ENCODE measurements at regions not wholly inside any gene's neighbourhood (a gene's known extent, or its start where the extent isn't known, plus 50 kb on each side); places are given as distances from the start of the nearest gene placed in this dataset.

DNA sequence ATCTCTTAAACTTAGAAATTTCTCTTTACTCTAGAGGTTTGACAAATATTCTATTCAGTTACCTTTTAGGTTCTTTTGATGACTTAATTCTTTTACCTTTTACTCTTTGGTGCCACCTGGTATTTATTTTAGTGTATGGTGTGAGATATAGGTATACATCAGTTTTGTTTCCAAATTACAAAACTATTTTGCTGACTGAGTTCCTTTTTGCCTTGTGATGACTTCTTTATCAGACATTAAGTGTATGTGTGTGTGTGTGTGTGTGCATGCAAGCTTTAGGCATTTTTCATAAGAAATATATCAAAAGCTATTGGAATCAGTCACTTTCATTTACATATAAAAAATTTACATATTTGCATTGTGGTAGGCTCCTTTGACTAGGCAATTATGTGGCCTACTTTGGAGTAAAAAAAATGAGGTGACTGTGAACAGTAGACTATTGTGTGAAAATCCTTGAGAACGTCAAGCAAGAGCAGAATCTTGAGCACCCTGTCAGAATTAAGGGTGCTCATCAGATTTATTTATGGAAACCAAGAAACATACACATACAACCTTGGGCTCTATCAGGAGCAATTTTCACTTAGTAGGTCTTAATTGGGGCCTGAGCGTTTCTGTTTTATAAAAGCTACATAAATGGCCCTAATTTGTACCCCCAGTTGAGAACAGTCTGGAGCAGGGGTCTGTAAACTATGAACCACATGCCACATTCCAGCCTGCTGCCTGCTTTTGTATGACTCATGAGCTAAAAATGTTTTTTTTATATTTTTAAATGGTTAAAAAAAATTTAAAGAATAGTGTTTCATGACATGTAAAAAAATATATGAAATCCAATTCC lies 415.9 kb downstream of the SLC4A3 start:
- H3K36me3 ChIP-seq: no peaks in the 10 kb centered on the region
- TF ChIP-seq, protein P1, sequence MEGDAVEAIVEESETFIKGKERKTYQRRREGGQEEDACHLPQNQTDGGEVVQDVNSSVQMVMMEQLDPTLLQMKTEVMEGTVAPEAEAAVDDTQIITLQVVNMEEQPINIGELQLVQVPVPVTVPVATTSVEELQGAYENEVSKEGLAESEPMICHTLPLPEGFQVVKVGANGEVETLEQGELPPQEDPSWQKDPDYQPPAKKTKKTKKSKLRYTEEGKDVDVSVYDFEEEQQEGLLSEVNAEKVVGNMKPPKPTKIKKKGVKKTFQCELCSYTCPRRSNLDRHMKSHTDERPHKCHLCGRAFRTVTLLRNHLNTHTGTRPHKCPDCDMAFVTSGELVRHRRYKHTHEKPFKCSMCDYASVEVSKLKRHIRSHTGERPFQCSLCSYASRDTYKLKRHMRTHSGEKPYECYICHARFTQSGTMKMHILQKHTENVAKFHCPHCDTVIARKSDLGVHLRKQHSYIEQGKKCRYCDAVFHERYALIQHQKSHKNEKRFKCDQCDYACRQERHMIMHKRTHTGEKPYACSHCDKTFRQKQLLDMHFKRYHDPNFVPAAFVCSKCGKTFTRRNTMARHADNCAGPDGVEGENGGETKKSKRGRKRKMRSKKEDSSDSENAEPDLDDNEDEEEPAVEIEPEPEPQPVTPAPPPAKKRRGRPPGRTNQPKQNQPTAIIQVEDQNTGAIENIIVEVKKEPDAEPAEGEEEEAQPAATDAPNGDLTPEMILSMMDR (IDR thresholded peaks at IDR 0.05): no peak
- TF ChIP-seq POLR2A (IDR thresholded peaks at IDR 0.05): no peak
- no peak overlapping the region for H3K27ac ChIP-seq
- H3K27me3 ChIP-seq: peaks cover 0 to 6% (median 0%) of the 10 kb centered on the region in 4 donors
- 50 to 73% methylated on average over 2 of the region's 2 CpGs for WGBS, 2 donors
- H3K4me1 ChIP-seq: no peaks in the 10 kb centered on the region
- intact Hi-C loops (cut with DNase I): no loop called here
- H3K4me3 ChIP-seq: no peak overlapping the region
- no peaks in the 10 kb centered on the region for H3K9me3 ChIP-seq
- no peak for DNase-seq

DNA sequence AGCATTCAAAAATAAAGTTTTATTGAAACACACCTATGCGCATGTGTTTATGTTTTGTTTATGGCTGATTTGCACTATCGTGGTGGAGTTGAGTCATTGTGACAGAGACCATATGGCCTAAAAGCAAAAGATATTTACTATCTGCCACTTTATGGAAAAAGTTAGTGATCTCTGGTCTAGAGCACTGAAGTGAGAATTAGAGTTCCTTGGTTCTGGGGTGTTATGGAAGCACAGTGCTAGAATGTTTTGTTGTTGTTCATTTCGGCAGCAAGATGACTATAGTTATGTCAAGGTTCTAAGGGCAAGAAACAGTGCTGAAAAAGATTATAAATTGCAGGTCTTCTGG lies 416.5 kb downstream of the SLC4A3 start:
- Histone ChIP-seq H3K36me3 (no peaks in the 10 kb centered on the region), H3K27me3 (peaks cover 0 to 6% (median 0%) of the 10 kb centered on the region in 4 donors), H3K9me3 (no peaks in the 10 kb centered on the region), H3K4me3 (no peak overlapping the region), H3K27ac (no peak overlapping the region), H3K4me1 (no peaks in the 10 kb centered on the region)
- intact Hi-C loops (cut with DNase I): no loop called here
- TF ChIP-seq, protein P1 (IDR thresholded peaks at IDR 0.05): no peak
- no peak for TF ChIP-seq POLR2A (IDR thresholded peaks at IDR 0.05)
- WGBS, 2 donors: 82 to 88% methylated on average over 3 of the region's 3 CpGs
- DNase-seq: no peak

DNA sequence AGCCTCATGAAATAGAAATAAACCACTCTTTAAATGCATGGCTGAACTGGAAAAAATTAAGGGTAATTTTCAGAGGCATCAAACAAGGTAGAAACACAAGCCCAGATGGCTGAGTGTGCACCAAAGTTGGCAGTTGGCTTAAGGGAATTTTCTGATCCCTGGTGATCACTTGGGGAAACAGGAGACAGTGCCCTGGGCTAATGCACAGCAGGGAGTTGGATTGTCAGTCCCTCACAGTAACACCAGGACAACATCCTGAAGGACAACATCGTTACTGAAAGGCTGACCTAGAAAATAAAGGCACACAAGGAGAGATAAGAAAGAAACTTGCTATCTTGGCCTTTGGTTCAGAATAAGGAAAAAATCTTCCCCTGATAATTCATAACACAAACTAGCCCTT lies 417.0 kb downstream of the SLC4A3 start:
- no peak for DNase-seq

DNA sequence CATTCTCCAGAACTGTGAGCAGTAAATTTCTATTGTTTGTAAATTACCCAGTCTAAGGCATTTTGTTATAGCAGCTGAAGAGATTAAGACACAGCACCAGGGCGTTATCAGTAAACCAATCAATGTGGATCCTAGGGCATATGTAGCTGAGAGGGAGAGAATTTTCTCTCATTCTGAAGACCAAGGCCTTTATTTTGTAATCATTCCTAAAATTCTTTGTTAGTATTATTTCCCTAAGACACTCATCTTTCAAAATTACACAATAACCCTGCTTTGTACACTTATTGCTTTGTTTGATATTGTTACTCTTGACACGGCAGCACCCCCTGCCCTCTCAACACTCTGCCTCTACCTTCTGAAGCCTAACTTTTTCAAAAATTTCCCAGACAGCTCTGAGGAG lies 419.1 kb downstream of the SLC4A3 start:
- Histone ChIP-seq H3K4me1 (no peaks in the 10 kb centered on the region), H3K4me3 (no peak overlapping the region), H3K27me3 (no peaks in the 10 kb centered on the region), H3K27ac (no peak overlapping the region), H3K9me3 (no peaks in the 10 kb centered on the region), H3K36me3 (no peaks in the 10 kb centered on the region)
- intact Hi-C loops (cut with DNase I): no loop called here
- no peak for DNase-seq
- TF ChIP-seq, protein P1 (IDR thresholded peaks at IDR 0.05): no peak
- no peak for TF ChIP-seq POLR2A (IDR thresholded peaks at IDR 0.05)
- 64 to 70% methylated on average over 2 of the region's 2 CpGs for WGBS, 2 donors

More for the DNA sequence above, 417.0 kb downstream of the SLC4A3 start:
- intact Hi-C loops (cut with DNase I): no loop called here
- H3K27ac ChIP-seq: no peak overlapping the region
- H3K9me3 ChIP-seq: no peaks in the 10 kb centered on the region
- H3K4me3 ChIP-seq: no peak overlapping the region
- no peaks in the 10 kb centered on the region for H3K4me1 ChIP-seq
- TF ChIP-seq, protein P1 (IDR thresholded peaks at IDR 0.05): no peak
- no peak for TF ChIP-seq POLR2A (IDR thresholded peaks at IDR 0.05)
- 46 to 50% methylated on average over 1 of the region's 1 CpG for WGBS, 2 donors
- peaks cover 0 to 6% (median 0%) of the 10 kb centered on the region in 4 donors for H3K27me3 ChIP-seq
- no peaks in the 10 kb centered on the region for H3K36me3 ChIP-seq

DNA sequence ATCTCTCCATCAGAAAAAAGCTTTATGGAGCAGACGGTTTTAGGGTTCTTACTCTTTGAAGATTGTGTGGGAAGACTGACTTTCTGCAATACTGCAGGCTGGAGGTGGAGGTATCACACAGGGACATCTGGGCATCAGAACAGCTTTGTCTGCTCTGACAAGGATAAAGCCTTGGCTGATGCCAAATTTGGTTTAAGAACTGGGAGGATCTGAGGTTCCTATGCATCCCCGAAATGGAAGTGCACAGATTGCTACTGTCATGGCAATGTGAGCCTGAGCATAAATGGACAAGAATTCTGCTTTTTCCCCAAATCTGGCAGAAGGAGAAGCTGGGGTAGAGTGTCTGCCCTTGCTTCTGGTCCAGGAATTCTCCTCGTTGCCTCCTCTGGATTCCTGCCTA lies 424.3 kb downstream of the SLC4A3 start:
- no peaks in the 10 kb centered on the region for H3K27me3 ChIP-seq
- TF ChIP-seq, protein P1 (IDR thresholded peaks at IDR 0.05): no peak
- TF ChIP-seq POLR2A (IDR thresholded peaks at IDR 0.05): no peak
- no peak overlapping the region for H3K27ac ChIP-seq
- H3K4me3 ChIP-seq: no peak overlapping the region
- no peaks in the 10 kb centered on the region for H3K36me3 ChIP-seq
- 75 to 80% methylated on average over 3 of the region's 3 CpGs for WGBS, 2 donors
- peaks cover 0 to 7% (median 4%) of the 10 kb centered on the region in 3 donors for H3K9me3 ChIP-seq
- intact Hi-C loops (cut with DNase I): no loop called here
- H3K4me1 ChIP-seq: no peaks in the 10 kb centered on the region
- DNase-seq: no peak
